SIG-M5 (cell line): ENCODE measurements at regions not wholly inside any gene's neighbourhood (a gene's known extent, or its start where the extent isn't known, plus 50 kb on each side); places are given as distances from the start of the nearest gene placed in this dataset.

Experiments used
- DNase-seq: peaks from one replicate; lab custom pipeline; 2025; lab: John Stamatoyannopoulos, UW

DNA sequence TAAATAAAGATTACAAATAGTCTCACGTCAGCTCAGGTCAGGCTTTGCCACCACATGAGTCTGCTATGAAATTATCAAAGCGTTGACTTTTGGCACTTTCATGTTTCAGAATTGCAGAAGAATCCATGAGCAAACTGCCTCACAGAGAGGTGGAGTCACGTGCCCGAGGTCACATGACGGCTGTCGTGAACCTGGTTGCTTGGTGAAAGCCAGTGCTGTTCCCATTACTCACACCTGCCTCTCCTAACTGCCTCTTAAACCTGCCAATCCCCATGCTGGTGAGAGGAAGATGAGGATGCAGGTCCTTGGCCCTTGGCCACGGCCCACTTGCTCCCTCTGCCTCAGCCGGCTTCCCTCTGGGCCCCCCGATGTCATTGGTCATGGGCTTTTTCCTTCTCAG is 272.7 kb downstream of the BCL11B start:
- no peak for DNase-seq

- no peak for DNase-seq
Observed at GRCh38 chr14:98999901-99000300, 272.1 kb downstream of the BCL11B start.

- no peak for DNase-seq
Observed at GRCh38 chr14:99001241-99001640, 270.8 kb downstream of the BCL11B start.

- DNase-seq = no peak
Observed at GRCh38 chr14:99003646-99004045, 268.4 kb downstream of the BCL11B start.

- no peak for DNase-seq
Observed at GRCh38 chr14:99004112-99004511, 267.9 kb downstream of the BCL11B start.

GRCh38 chr14:99006276-99006675 is 265.7 kb downstream of the BCL11B start:
- DNase-seq = no peak

DNA sequence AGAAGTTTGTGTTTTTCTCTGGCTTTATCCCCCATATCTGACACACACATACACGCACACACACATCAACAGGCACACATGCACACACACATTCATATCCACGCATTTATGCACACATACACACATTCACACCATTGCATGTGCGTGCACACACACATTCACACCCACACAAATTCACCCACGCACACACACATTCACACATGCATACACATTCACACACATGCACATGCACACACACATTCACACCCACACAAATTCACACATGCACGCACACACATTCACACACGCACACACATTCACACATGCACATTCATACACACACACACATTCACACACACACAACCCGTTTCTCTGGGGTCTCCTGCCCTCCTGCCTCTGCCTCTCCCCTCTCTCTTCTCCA is 264.2 kb downstream of the BCL11B start:
- no peak for DNase-seq

GRCh38 chr14:99009871-99010270 is 262.1 kb downstream of the BCL11B start:
- no peak for DNase-seq

DNA sequence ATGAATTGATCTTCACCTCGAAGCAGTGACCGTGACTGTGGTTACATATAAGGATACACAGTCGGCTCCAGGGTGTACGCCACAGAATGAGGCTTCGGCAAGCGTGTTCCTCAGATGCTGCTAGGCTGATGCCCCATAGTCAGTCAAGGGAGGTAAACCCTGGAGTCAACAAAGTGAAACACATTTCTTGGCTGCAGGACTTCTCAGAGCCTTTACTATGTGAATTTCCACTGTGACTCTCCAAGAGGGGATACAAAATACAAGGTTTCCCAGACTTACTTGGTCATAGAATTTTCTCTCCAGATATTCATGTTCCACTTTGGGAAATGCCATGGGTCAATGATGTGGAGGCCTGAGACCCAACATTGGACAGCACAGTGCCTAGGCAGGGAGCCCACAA is 260.6 kb downstream of the BCL11B start:
- no peak for DNase-seq

GRCh38 chr14:99012703-99013102 is 259.3 kb downstream of the BCL11B start:
- no peak for DNase-seq

DNA sequence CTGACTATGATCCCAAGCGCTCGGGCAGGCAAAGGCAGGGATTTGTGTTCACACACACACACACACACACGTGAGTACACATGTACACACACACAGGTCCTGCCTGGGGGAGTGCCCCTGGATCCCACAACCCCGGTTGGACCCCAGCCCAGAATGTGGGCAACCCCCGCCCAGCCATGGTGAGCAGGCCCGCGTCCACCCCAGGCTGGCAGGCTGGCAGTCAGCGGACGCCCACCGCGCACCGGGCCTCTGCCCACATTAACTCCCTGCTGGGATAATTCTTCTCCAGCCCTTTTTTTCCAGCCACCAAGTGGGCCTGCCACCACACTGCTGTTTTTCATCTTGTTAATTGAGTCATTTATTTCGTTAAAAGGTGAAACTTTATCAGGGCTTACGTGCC is 256.2 kb downstream of the BCL11B start:
- DNase-seq = no peak

DNA sequence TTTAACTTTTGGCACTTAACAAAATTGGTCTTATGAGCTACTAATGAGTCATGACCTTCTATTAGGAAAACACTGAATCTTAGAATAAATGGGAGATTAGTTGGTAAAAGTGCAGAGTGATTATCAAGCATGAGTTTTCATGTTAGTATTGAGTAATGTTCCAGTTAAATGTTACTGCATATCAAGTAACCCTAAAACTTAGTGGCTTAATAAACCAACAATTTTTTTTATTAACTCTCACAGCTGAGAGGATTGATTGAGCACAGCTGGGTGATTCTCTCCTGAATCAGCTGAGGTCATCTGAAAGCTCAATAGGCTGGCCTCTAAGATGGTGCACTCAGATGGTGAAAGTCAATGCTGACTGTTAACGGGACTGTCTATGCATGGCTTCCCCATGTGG is 248.6 kb downstream of the BCL11B start:
- no peak for DNase-seq

- DNase-seq = no peak
Observed at GRCh38 chr14:99024926-99025325, 247.1 kb downstream of the BCL11B start.

GRCh38 chr14:99025418-99025817 is 246.6 kb downstream of the BCL11B start:
- DNase-seq = no peak

- no peak for DNase-seq
Observed at GRCh38 chr14:99026471-99026870, 245.5 kb downstream of the BCL11B start.

GRCh38 chr14:99028041-99028440 is 244.0 kb downstream of the BCL11B start:
- DNase-seq = no peak

- DNase-seq = no peak
Observed at GRCh38 chr14:99028521-99028920, 243.5 kb downstream of the BCL11B start.

DNA sequence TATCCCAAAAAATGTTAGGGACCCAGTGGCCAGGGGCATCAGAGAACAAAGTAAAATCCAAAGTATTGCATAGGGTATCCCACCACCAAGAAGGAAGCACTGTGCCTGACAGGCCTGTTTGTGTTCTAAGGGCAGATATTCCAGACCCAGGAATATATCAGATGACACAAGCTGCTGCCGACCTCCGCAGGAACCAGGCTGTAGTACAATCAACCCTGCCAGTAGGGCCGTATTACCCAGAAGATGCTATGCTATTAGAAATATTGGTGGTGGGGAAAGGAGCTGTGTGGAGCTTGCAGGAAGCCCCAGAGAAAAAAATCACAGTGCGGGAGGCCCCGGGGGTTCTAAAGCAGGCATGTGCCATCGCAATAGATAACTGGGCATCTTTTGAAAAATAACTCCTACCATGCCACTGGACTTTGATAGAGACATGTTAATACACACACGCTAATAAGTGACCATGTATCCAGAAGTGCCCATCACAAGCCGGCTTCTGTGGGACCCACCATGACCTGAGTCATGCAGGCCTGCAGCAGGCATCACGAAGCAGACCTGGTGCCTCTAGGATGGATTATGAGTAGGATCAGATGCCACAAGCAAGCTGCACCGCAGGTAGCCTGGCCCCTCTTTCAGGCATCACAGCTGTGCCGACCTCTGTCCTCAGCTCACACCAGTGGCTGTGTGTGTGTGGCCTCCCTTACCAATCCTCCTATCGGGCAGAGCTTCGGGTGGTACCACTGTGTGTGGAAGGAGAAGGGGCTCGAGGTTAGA is 242.7 kb downstream of the BCL11B start:
- no peak for DNase-seq

- DNase-seq = no peak
Observed at GRCh38 chr14:99029916-99030305, 242.1 kb downstream of the BCL11B start.

DNA sequence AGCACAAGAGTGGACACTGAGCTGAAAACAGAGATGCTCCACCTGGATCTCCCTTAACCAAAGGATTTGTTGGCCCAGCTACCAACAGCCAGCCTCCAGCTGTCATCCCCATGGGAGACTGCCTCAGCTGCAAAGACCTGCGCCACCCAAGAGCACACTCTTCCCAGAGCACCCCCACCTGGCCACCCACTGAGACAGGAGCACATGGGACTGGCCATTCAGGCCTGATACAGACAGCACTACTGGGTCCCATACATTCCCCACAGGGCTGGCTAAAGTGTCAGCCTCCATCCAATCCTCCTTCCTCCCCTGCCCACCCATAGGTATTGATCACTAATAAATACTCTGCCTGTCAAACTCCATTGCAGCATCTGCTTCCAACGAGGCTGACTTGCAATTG is 241.5 kb downstream of the BCL11B start:
- DNase-seq = no peak

DNA sequence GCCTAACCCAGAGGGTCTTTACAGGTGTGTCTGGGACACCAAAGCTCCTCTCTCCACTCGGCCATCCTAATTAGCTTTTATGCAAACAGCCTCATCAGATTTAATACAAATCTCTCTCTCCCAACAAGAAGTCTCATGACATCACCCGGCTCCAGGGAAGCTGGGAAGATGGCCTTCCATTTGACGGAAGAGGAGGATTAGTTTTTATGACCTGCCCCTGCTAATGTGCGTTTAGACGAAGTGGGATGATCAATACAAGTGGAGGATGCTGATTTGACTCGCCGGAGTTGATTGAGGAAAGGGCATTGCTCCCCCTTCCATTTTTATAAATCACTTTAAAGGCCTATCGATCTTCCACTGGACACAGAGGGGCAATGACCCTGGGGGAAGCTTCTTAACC is 239.2 kb downstream of the BCL11B start:
- DNase-seq = no peak

DNA sequence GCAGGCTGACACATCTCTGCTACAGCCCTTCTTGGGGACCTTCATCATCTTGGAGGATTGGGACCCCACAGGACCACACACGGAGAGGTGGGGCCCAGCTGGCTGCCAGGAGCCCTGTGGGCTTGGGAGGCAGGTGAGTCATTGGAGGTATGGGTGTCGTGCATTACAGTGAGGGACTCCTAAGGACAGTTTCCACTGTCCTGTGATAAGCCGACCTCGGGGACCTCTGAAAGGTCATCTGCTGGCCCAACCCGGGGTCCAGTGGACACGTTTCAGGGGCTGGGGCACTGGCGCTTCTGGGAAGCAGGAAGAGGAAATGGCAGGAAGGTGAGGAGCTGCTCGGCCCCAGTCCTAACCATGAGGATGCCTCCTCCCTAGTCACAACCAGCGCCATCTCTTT is 238.0 kb downstream of the BCL11B start:
- no peak for DNase-seq

- DNase-seq = no peak
Observed at GRCh38 chr14:99034711-99035171, 237.3 kb downstream of the BCL11B start.

- no peak for DNase-seq
Observed at GRCh38 chr14:99035268-99035667, 236.7 kb downstream of the BCL11B start.
